ENCODE measurements at regions not wholly inside any gene's neighbourhood (a gene's known extent, or its start where the extent isn't known, plus 50 kb on each side); places are given as distances from the start of the nearest gene placed in this dataset.

GRCh38 chr5:98320343-98320742 is 453.1 kb upstream of the RGMB start:
- TF ChIP-seq CTCF (IDR thresholded peaks at IDR 0.05) (no peak), FOXP4 (CRISPR knock-in tag; IDR thresholded peaks at IDR 0.05) (no peak), SP1 (CRISPR knock-in tag; conservative IDR thresholded peaks at IDR 0.05) (no peak), ATF1 (CRISPR knock-in tag; IDR thresholded peaks at IDR 0.05) (no peak), ARID4B (CRISPR knock-in tag; IDR thresholded peaks at IDR 0.05; ENCODE audit: borderline replicate concordance) (no peak), ELF4 (CRISPR knock-in tag; IDR thresholded peaks at IDR 0.05; ENCODE audit: low read depth) (no peak)

Data from WTC11 (cell line).